HL-60 (cell line): ENCODE measurements at regions not wholly inside any gene's neighbourhood (a gene's known extent, or its start where the extent isn't known, plus 50 kb on each side); places are given as distances from the start of the nearest gene placed in this dataset.

Source experiments
- CTCF ChIP-seq: IDR thresholded peaks from one replicate; pipeline ENCODE4 v1.5.1; 2011; ENCODE audit warnings: low read length, control low read depth, inconsistent platforms; ENCODE audit not compliant: insufficient read depth
- GABPA ChIP-seq: IDR thresholded peaks from 2 replicates; pipeline ENCODE4 v1.6.1; 2012; ENCODE audit warnings: low read depth
- POLR2AphosphoS5 ChIP-seq: IDR thresholded peaks from 2 replicates; pipeline ENCODE4 v1.6.1; 2012; ENCODE audit warnings: low read depth
- REST ChIP-seq: IDR thresholded peaks from 2 replicates; pipeline ENCODE4 v1.6.1; 2012; ENCODE audit warnings: low read depth; ENCODE audit not compliant: insufficient replicate concordance
- SPI1 ChIP-seq: IDR thresholded peaks from 2 replicates; pipeline ENCODE4 v1.6.1; 2012; ENCODE audit warnings: low read depth, mild to moderate bottlenecking, borderline replicate concordance

- no peak for TF ChIP-seq CTCF
- TF ChIP-seq GABPA: no peak
- TF ChIP-seq POLR2AphosphoS5: no peak
- no peak for TF ChIP-seq REST
- no peak for TF ChIP-seq SPI1
Measured at GRCh38 chr5:60477849-60478248, 222.1 kb downstream of the DEPDC1B start.
